Ishikawa (cell line): ENCODE measurements at regions not wholly inside any gene's neighbourhood (a gene's known extent, or its start where the extent isn't known, plus 50 kb on each side); places are given as distances from the start of the nearest gene placed in this dataset.

Experiments
- CEBPB ChIP-seq: IDR thresholded peaks from 2 replicates; pipeline ENCODE4 v1.6.1; 2012
- CREB1 ChIP-seq: IDR thresholded peaks from 2 replicates; pipeline ENCODE4 v1.6.1; 2012; ENCODE audit warnings: low read depth
- EGR1 ChIP-seq: IDR thresholded peaks from 2 replicates; pipeline ENCODE4 v1.6.1; 2012
- FOXM1 ChIP-seq: IDR thresholded peaks from 2 replicates; pipeline ENCODE4 v1.6.1; 2012; ENCODE audit warnings: low read depth, borderline replicate concordance
- MAX ChIP-seq: IDR thresholded peaks from 2 replicates; pipeline ENCODE4 v1.6.1; 2012
- NFIC ChIP-seq: IDR thresholded peaks from 2 replicates; pipeline ENCODE4 v1.6.1; 2012
- RAD21 ChIP-seq: IDR thresholded peaks from 2 replicates; pipeline ENCODE4 v1.6.1; 2012; ENCODE audit warnings: low read depth
- REST ChIP-seq: IDR thresholded peaks from 2 replicates; pipeline ENCODE4 v1.6.1; 2012; ENCODE audit warnings: low read depth, mild to moderate bottlenecking
- TAF1 ChIP-seq: IDR thresholded peaks from 2 replicates; pipeline ENCODE4 v1.6.1; 2012; ENCODE audit warnings: low read depth, mild to moderate bottlenecking
- TCF12 ChIP-seq: IDR thresholded peaks from 2 replicates; pipeline ENCODE4 v1.6.1; 2012; ENCODE audit warnings: low read depth
- TEAD4 ChIP-seq: IDR thresholded peaks from 2 replicates; pipeline ENCODE4 v1.6.1; 2012
- USF1 ChIP-seq: IDR thresholded peaks from 2 replicates; pipeline ENCODE4 v1.6.1; 2012
- YY1 ChIP-seq: IDR thresholded peaks from 2 replicates; pipeline ENCODE4 v1.6.1; 2012; ENCODE audit warnings: low read depth

GRCh38 chr3:103904991-103905390 lies 1461.7 kb upstream of the ALCAM start:
- TF ChIP-seq TAF1 (no peak), FOXM1 (no peak), YY1 (no peak), RAD21 (no peak), CEBPB (no peak), TEAD4 (no peak), REST (no peak), MAX (no peak), EGR1 (no peak), NFIC (no peak), TCF12 (no peak), CREB1 (no peak), USF1 (no peak)
